ENCODE measurements at regions not wholly inside any gene's neighbourhood (a gene's known extent, or its start where the extent isn't known, plus 50 kb on each side); places are given as distances from the start of the nearest gene placed in this dataset.
"Not testable (repeated sequence)": the region's sequence is repeated elsewhere in the genome, so short reads cannot be mapped to it uniquely, and the experiment has no call there.

- TF ChIP-seq CTCF (IDR thresholded peaks at IDR 0.05; ENCODE audit: low read length); EZH2 (IDR thresholded peaks at IDR 0.05; ENCODE audit: borderline replicate concordance, low read length): not testable (repeated sequence)
Measured at GRCh38 chr13:24973102-24973501, 122.8 kb upstream of the PABPC3 start.
